ENCODE measurements at regions not wholly inside any gene's neighbourhood (a gene's known extent, or its start where the extent isn't known, plus 50 kb on each side); places are given as distances from the start of the nearest gene placed in this dataset.

GRCh38 chr17:83187782-83188311, 108.4 kb downstream of the METRNL start:
- Histone ChIP-seq H3K36me3 (ENCODE audit: control insufficient read depth in 2 of 3, insufficient read depth in 3 of 3, low read length in 3 of 3) (no peaks in the 10 kb centered on the region), H3K4me3 (ENCODE audit: low read length in 3 of 3) (no peak overlapping the region), H3K4me1 (ENCODE audit: control insufficient read depth in 2 of 3, insufficient read depth in 2 of 3, low read depth in 1 of 3, low read length in 3 of 3) (peaks cover 0 to 4% (median 0%) of the 10 kb centered on the region in 3 donors), H3K27me3 (ENCODE audit: control insufficient read depth, insufficient read depth, low read length) (no peaks in the 10 kb centered on the region), H3K27ac (ENCODE audit: low read depth in 2 of 2, low read length in 2 of 2) (no peak overlapping the region), H3K9ac (ENCODE audit: low read length in 3 of 3) (no peak overlapping the region), H3K9me3 (ENCODE audit: control insufficient read depth in 2 of 3, insufficient read depth in 1 of 3, low read length in 3 of 3) (peaks cover 0 to 4% (median 0%) of the 10 kb centered on the region in 3 donors)
- intact Hi-C loops (cut with DNase I) = no loop called here
- DNase-seq (no peak), FAIRE-seq (no peak)
- TF ChIP-seq CTCF (IDR thresholded peaks at IDR 0.05; ENCODE audit: borderline replicate concordance, extremely low read depth, insufficient read depth) = no peak

- Histone ChIP-seq H3K27me3 (ENCODE audit: control insufficient read depth, insufficient read depth, low read length) (no peaks in the 10 kb centered on the region), H3K9ac (ENCODE audit: low read length in 3 of 3) (no peak overlapping the region), H3K4me1 (ENCODE audit: control insufficient read depth in 2 of 3, insufficient read depth in 2 of 3, low read depth in 1 of 3, low read length in 3 of 3) (peaks cover 0 to 2% (median 0%) of the 10 kb centered on the region in 3 donors), H3K36me3 (ENCODE audit: control insufficient read depth in 2 of 3, insufficient read depth in 3 of 3, low read length in 3 of 3) (no peaks in the 10 kb centered on the region), H3K27ac (ENCODE audit: low read depth in 2 of 2, low read length in 2 of 2) (no peak overlapping the region), H3K4me3 (ENCODE audit: low read length in 3 of 3) (no peak overlapping the region), H3K9me3 (ENCODE audit: control insufficient read depth in 2 of 3, insufficient read depth in 1 of 3, low read length in 3 of 3) (peaks cover 0 to 4% (median 0%) of the 10 kb centered on the region in 3 donors)
- no peak for FAIRE-seq
- no peak for TF ChIP-seq CTCF (IDR thresholded peaks at IDR 0.05; ENCODE audit: borderline replicate concordance, extremely low read depth, insufficient read depth)
- DNase-seq = peak in 4 of 5 donors; percentile 70 to 74 (median 72)
- intact Hi-C loops (cut with DNase I) = no loop called here
These were observed 109.9 kb downstream of the METRNL start for GRCh38 chr17:83189044-83190003.

- Histone ChIP-seq H3K4me3 (ENCODE audit: low read length in 3 of 3) (no peak overlapping the region), H3K9ac (ENCODE audit: low read length in 3 of 3) (no peak overlapping the region), H3K4me1 (ENCODE audit: control insufficient read depth in 2 of 3, insufficient read depth in 2 of 3, low read depth in 1 of 3, low read length in 3 of 3) (peaks cover 0 to 2% (median 0%) of the 10 kb centered on the region in 3 donors), H3K27me3 (ENCODE audit: control insufficient read depth, insufficient read depth, low read length) (no peaks in the 10 kb centered on the region), H3K27ac (ENCODE audit: low read depth in 2 of 2, low read length in 2 of 2) (no peak overlapping the region), H3K36me3 (ENCODE audit: control insufficient read depth in 2 of 3, insufficient read depth in 3 of 3, low read length in 3 of 3) (no peaks in the 10 kb centered on the region), H3K9me3 (ENCODE audit: control insufficient read depth in 2 of 3, insufficient read depth in 1 of 3, low read length in 3 of 3) (peaks cover 0 to 4% (median 0%) of the 10 kb centered on the region in 3 donors)
- intact Hi-C loops (cut with DNase I) = no loop called here
- FAIRE-seq (no peak), DNase-seq (peak in 1 of 5 donors; percentile 61)
- TF ChIP-seq CTCF (IDR thresholded peaks at IDR 0.05; ENCODE audit: borderline replicate concordance, extremely low read depth, insufficient read depth) = no peak
These were observed 110.6 kb downstream of the METRNL start for GRCh38 chr17:83190004-83190385.
